ENCODE measurements at regions not wholly inside any gene's neighbourhood (a gene's known extent, or its start where the extent isn't known, plus 50 kb on each side); places are given as distances from the start of the nearest gene placed in this dataset.

DNA sequence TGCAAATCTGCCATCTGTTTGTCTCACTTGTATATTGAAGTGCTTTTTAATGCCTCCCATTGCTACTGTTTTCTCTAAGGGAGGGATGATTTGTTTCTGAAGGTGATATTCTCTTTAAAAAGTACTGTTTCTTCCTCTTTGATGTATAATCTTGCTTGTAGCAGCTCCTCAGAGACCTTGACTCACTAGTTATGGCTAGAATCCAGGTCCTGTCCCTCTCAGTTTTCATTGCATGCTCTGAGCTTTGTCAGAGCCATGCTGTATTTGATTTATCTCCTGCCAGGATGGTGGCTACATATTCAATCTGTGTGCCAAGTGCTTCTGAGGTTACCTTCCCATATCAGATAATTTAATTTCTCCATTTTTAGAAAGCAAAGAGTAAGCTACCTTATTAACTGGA is 56.0 kb downstream of the GLUD2 start:
- H3K27ac ChIP-seq (ENCODE audit: extremely low read depth, low read depth, low read length), result no peak overlapping the region
- DNase-seq (ENCODE audit: extremely low read depth in 1 of 4, low spot score in 3 of 4), result no peak
- in situ Hi-C loops (cut with MboI) (no loop called here), intact Hi-C loops (cut with micrococcal nuclease) (no loop called here)
- ChIA-PET POLR2A (no interaction called here), CTCF (ENCODE audit: low intra/inter-chr PET ratio) (no interaction called here)
- no TSS peak for BruUV-seq (replicated peaks)
- ATAC-seq, result no peak
- H3K27me3 ChIP-seq (ENCODE audit: control insufficient read depth in 2 of 2, insufficient read depth in 2 of 2, low read length in 2 of 2), result no peaks in the 10 kb centered on the region
- no peaks in the 10 kb centered on the region for H3K9me1 ChIP-seq (ENCODE audit: control insufficient read depth, insufficient read depth, low read length)
- no peaks in the 10 kb centered on the region for H3K9me3 ChIP-seq (replicated peaks; ENCODE audit: control insufficient read depth, insufficient read depth, low read depth, low read length)
- H2AFZ ChIP-seq (ENCODE audit: low read depth, low read length), result no peak overlapping the region
- H3K4me1 ChIP-seq (replicated peaks in 1 of 2; ENCODE audit: control insufficient read depth in 2 of 2, insufficient read depth in 2 of 2, low read length in 2 of 2), result no peaks in the 10 kb centered on the region
- no peak overlapping the region for H3K4me3 ChIP-seq
- H3K79me2 ChIP-seq (ENCODE audit: control insufficient read depth, insufficient read depth, low read length), result no peaks in the 10 kb centered on the region
- no peak overlapping the region for H3K9ac ChIP-seq (ENCODE audit: insufficient read depth in 1 of 2, low read depth in 2 of 2, low read length in 2 of 2)
- no peak overlapping the region for H3K4me2 ChIP-seq (ENCODE audit: insufficient read depth, low read length)
- H4K20me1 ChIP-seq (replicated peaks; ENCODE audit: control insufficient read depth, insufficient read depth, low read length), result no peaks in the 10 kb centered on the region
- no peak for FAIRE-seq
- TF ChIP-seq CC2D1A (IDR thresholded peaks at IDR 0.05) (no peak), FOXA1 (IDR thresholded peaks at IDR 0.05; ENCODE audit: borderline replicate concordance) (no peak), FOXK2 (conservative IDR thresholded peaks at IDR 0.05 in 1 of 2, IDR thresholded peaks at IDR 0.05 in 1 of 2; ENCODE audit: low read depth in 2 of 2) (no peak), ZZZ3 (IDR thresholded peaks at IDR 0.05) (no peak)
- TF ChIP-seq, protein P1, sequence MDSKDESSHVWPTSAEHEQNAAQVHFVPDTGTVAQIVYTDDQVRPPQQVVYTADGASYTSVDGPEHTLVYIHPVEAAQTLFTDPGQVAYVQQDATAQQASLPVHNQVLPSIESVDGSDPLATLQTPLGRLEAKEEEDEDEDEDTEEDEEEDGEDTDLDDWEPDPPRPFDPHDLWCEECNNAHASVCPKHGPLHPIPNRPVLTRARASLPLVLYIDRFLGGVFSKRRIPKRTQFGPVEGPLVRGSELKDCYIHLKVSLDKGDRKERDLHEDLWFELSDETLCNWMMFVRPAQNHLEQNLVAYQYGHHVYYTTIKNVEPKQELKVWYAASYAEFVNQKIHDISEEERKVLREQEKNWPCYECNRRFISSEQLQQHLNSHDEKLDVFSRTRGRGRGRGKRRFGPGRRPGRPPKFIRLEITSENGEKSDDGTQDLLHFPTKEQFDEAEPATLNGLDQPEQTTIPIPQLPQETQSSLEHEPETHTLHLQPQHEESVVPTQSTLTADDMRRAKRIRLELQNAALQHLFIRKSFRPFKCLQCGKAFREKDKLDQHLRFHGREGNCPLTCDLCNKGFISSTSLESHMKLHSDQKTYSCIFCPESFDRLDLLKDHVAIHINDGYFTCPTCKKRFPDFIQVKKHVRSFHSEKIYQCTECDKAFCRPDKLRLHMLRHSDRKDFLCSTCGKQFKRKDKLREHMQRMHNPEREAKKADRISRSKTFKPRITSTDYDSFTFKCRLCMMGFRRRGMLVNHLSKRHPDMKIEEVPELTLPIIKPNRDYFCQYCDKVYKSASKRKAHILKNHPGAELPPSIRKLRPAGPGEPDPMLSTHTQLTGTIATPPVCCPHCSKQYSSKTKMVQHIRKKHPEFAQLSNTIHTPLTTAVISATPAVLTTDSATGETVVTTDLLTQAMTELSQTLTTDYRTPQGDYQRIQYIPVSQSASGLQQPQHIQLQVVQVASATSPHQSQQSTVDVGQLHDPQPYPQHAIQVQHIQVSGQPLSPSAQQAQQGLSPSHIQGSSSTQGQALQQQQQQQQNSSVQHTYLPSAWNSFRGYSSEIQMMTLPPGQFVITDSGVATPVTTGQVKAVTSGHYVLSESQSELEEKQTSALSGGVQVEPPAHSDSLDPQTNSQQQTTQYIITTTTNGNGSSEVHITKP (IDR thresholded peaks at IDR 0.05; ENCODE audit: partially characterized antibody), result no peak
- H3K36me3 ChIP-seq (ENCODE audit: control insufficient read depth, insufficient read depth, low read length), result no peaks in the 10 kb centered on the region

All from K562 (cell line).